ENCODE measurements at regions not wholly inside any gene's neighbourhood (a gene's known extent, or its start where the extent isn't known, plus 50 kb on each side); places are given as distances from the start of the nearest gene placed in this dataset.

- TF ChIP-seq CTCF (IDR thresholded peaks at IDR 0.05) = no peak
- no peak for TF ChIP-seq EZH2 (IDR thresholded peaks at IDR 0.05)
These were observed 658.2 kb upstream of the CCDC54 start for GRCh38 chr3:106719077-106719476.

Measured in neural progenitor cell (in vitro differentiated cells).